HCT116 (cell line): ENCODE measurements at regions not wholly inside any gene's neighbourhood (a gene's known extent, or its start where the extent isn't known, plus 50 kb on each side); places are given as distances from the start of the nearest gene placed in this dataset.

ENCODE experiments used
- ATAC-seq: fragments of 200-7000 bp; cut with Tn5 transposase; 2 replicates; pipeline ENCODE4 v1.9.1; 2020; ENCODE audit warnings: mild to moderate bottlenecking, moderate library complexity
- BruUV-seq: library from RNA; stranded (reverse); fragments of 400-500 nt; replicated peaks from 2 replicates; lab custom pipeline; 2021; lab: Mats Ljungman, UMichigan
- CTCF ChIA-PET: fragments of 300-600 bp; sonication (Branson Sonifier 250); formaldehyde crosslinking; loops from one replicate; lab custom pipeline; 2021; ENCODE audit warnings: antibody characterized with exemption; lab: Charles Lee
- POLR2A ChIA-PET: fragments of 300-600, 350-600 bp; sonication (Branson Sonifier 250); formaldehyde crosslinking; loops from one replicate; lab custom pipeline; 2021; ENCODE audit warnings: antibody characterized with exemption; lab: Charles Lee
- RAD21 ChIA-PET, 2 experiments: fragments of 300-600 bp; sonication (Branson Sonifier 250); formaldehyde crosslinking; loops; one replicate each; lab custom pipeline; 2023; ENCODE audit warnings: low total read pairs in 2 of 2; ENCODE audit not compliant: uncharacterized antibody in 2 of 2, unreplicated experiment in 2 of 2, low non-redundant PET in 1 of 2; lab: Charles Lee
- DNase-seq: peaks from one replicate; pipeline ENCODE4 v3.0.0-alpha.2; 2010; ENCODE audit warnings: low read depth, low spot score
- H2AFZ ChIP-seq: fragments of 200-600 bp; shearing (Covaris generic), sonication (generic); 2 replicates; pipeline ENCODE4 v1.6.1; 2017; ENCODE audit warnings: low read depth, mixed run types, mixed read lengths, antibody characterized with exemption, low read length; ENCODE audit not compliant: poor library complexity, severe bottlenecking
- H3K27ac ChIP-seq: 2 replicates; pipeline ENCODE4 v1.5.1; 2012; ENCODE audit warnings: low read depth, low read length
- H3K27me3 ChIP-seq: fragments of 200-600 bp; sonication (generic); 2 replicates; pipeline ENCODE4 v1.6.1; 2016; ENCODE audit warnings: mixed run types, low read length, mixed read lengths; ENCODE audit not compliant: insufficient read depth
- H3K36me3 ChIP-seq, 2 experiments: fragments of 200-500 bp in 1 of 2; fragments of 200-600 bp in 1 of 2; sonication (Bioruptor generic) in 1 of 2; sonication (generic) in 1 of 2; 2 replicates each; pipeline versions ENCODE4 v1.5.1 to v1.6.1; 2014 to 2016; ENCODE audit warnings: low read length in 2 of 2, inconsistent platforms in 1 of 2, mixed read lengths in 1 of 2, mixed run types in 1 of 2; ENCODE audit not compliant: insufficient read depth in 2 of 2, control insufficient read depth in 1 of 2
- H3K4me1 ChIP-seq, 2 experiments: fragments of 200-600 bp in 1 of 2; sonication (generic) in 1 of 2; 2 replicates each; pipeline versions ENCODE4 v1.5.1 to v1.6.1; 2012 to 2017; ENCODE audit warnings: low read length in 2 of 2, inconsistent platforms in 1 of 2, mild to moderate bottlenecking in 1 of 2, mixed read lengths in 1 of 2, mixed run types in 1 of 2, moderate library complexity in 1 of 2; ENCODE audit not compliant: insufficient read depth in 2 of 2, control insufficient read depth in 1 of 2
- H3K4me2 ChIP-seq: fragments of 200-600 bp; sonication (generic); 2 replicates; pipeline ENCODE4 v1.6.1; 2017; ENCODE audit warnings: mixed run types, low read length, mixed read lengths
- H3K4me3 ChIP-seq, 2 experiments: fragments of 200-600 bp in 1 of 2; sonication (generic) in 1 of 2; replicated peaks in 1 of 2; 2 replicates each; pipeline ENCODE4 v1.5.1; 2011 to 2016; ENCODE audit warnings: low read length in 2 of 2, control low read depth in 1 of 2, low read depth in 1 of 2, mild to moderate bottlenecking in 1 of 2, mixed read lengths in 1 of 2, mixed run types in 1 of 2
- H3K79me2 ChIP-seq: fragments of 200-600 bp; sonication (generic); 2 replicates; pipeline ENCODE4 v1.6.1; 2017; ENCODE audit warnings: mild to moderate bottlenecking, mixed run types, low read length, moderate library complexity, mixed read lengths; ENCODE audit not compliant: insufficient read depth
- H3K9ac ChIP-seq: fragments of 200-600 bp; sonication (generic); 2 replicates; pipeline ENCODE4 v1.6.1; 2016; ENCODE audit warnings: low read length, mixed read lengths
- H3K9me2 ChIP-seq: fragments of 200-600 bp; sonication (generic), shearing (Covaris generic); 2 replicates; pipeline ENCODE4 v1.6.1; 2017; ENCODE audit warnings: mixed run types, mild to moderate bottlenecking, moderate library complexity; ENCODE audit not compliant: insufficient read depth
- H3K9me3 ChIP-seq, 2 experiments: fragments of 200-500 bp in 1 of 2; fragments of 200-600 bp in 1 of 2; sonication (Bioruptor generic) in 1 of 2; sonication (generic) in 1 of 2; 2 replicates each; pipeline ENCODE4 v1.6.1; 2014 to 2017; ENCODE audit warnings: low read length in 2 of 2, mixed read lengths in 2 of 2, inconsistent platforms in 1 of 2, low read depth in 1 of 2, mild to moderate bottlenecking in 1 of 2, mixed run types in 1 of 2, moderate library complexity in 1 of 2; ENCODE audit not compliant: control insufficient read depth in 1 of 2, insufficient read depth in 1 of 2
- H4K20me1 ChIP-seq: fragments of 200-600 bp; sonication (generic), shearing (Covaris generic); 2 replicates; pipeline ENCODE4 v1.6.1; 2017; ENCODE audit warnings: mixed run types, mild to moderate bottlenecking, moderate library complexity; ENCODE audit not compliant: insufficient read depth
- CEBPB ChIP-seq: IDR thresholded peaks from 2 replicates; pipeline ENCODE4 v1.6.1; 2012; ENCODE audit warnings: low read depth
- EGR1 ChIP-seq: IDR thresholded peaks from 2 replicates; pipeline ENCODE4 v1.6.1; 2012; ENCODE audit warnings: low read depth
- ELF1 ChIP-seq: IDR thresholded peaks from 2 replicates; pipeline ENCODE4 v1.6.1; 2012; ENCODE audit warnings: low read depth, borderline replicate concordance
- EZH2 ChIP-seq: fragments of 200-600 bp; sonication (generic); IDR thresholded peaks from 2 replicates; pipeline ENCODE4 v1.6.1; 2017; ENCODE audit warnings: antibody characterized with exemption, mixed run types
- EZH2phosphoT487 ChIP-seq: fragments of 200-600 bp; IDR thresholded peaks from 2 replicates; pipeline ENCODE4 v1.6.1; 2018; ENCODE audit warnings: antibody characterized with exemption, borderline replicate concordance
- JUND ChIP-seq: IDR thresholded peaks from 2 replicates; pipeline ENCODE4 v1.6.1; 2012
- POLR2A ChIP-seq: IDR thresholded peaks from 2 replicates; pipeline ENCODE4 v1.7.0; 2011; ENCODE audit warnings: borderline replicate concordance; ENCODE audit not compliant: insufficient read depth, insufficient read length; ENCODE audit errors: extremely low read depth
- RAD21 ChIP-seq: IDR thresholded peaks from 2 replicates; pipeline ENCODE4 v1.6.1; 2012; ENCODE audit warnings: low read depth, mild to moderate bottlenecking
- SIN3A ChIP-seq: IDR thresholded peaks from 2 replicates; pipeline ENCODE4 v1.6.1; 2012; ENCODE audit warnings: low read depth
- SP1 ChIP-seq: IDR thresholded peaks from 2 replicates; pipeline ENCODE4 v1.6.1; 2012; ENCODE audit warnings: low read depth
- SRF ChIP-seq: IDR thresholded peaks from 2 replicates; pipeline ENCODE4 v1.6.1; 2012; ENCODE audit warnings: low read depth
- TCF7L2 ChIP-seq: IDR thresholded peaks from 2 replicates; pipeline ENCODE4 v1.7.0; 2011; ENCODE audit warnings: borderline replicate concordance, inconsistent platforms; ENCODE audit not compliant: insufficient read depth, insufficient read length; ENCODE audit errors: extremely low read depth
- YY1 ChIP-seq: IDR thresholded peaks from 2 replicates; pipeline ENCODE4 v1.6.1; 2011; ENCODE audit warnings: low read length, low read depth, moderate library complexity, mild to moderate bottlenecking; ENCODE audit not compliant: insufficient replicate concordance; ENCODE audit errors: extremely low read depth
- ZFX ChIP-seq: fragments of 450-650 bp; IDR thresholded peaks from 2 replicates; pipeline ENCODE4 v1.6.1; 2017
- ZNF274 ChIP-seq: fragments of 200-500 bp; sonication (Bioruptor generic); IDR thresholded peaks from 2 replicates; pipeline ENCODE4 v1.6.1; 2014; ENCODE audit warnings: mild to moderate bottlenecking, low read depth, low read length, inconsistent platforms
- intact Hi-C: fragments of 100-400 bp; cut with micrococcal nuclease; formaldehyde crosslinking; loops from 2 replicates; pipeline ENCODE4 v1.10.0; 2022
- TF ChIP-seq, protein P1 (sequence below): IDR thresholded peaks from 2 replicates; pipeline ENCODE4 v1.6.1; 2012; ENCODE audit warnings: low read depth
- TF ChIP-seq, protein P2 (sequence below), 3 experiments: fragments of 200-600 bp in 1 of 3; sonication (generic) in 1 of 3; IDR thresholded peaks in 2 of 3; conservative IDR thresholded peaks in 1 of 3; 2 replicates each; pipeline ENCODE4 v1.5.1; 2012 to 2017; ENCODE audit warnings: low read depth in 2 of 3, low read length in 2 of 3, antibody characterized with exemption in 1 of 3, borderline replicate concordance in 1 of 3, control low read depth in 1 of 3, mild to moderate bottlenecking in 1 of 3, mixed read lengths in 1 of 3, mixed run types in 1 of 3, moderate library complexity in 1 of 3; ENCODE audit not compliant: insufficient read depth in 1 of 3
- TF ChIP-seq, protein P3 (sequence below): IDR thresholded peaks from 2 replicates; pipeline ENCODE4 v1.6.1; 2012
- TF ChIP-seq, protein P4 (sequence below): IDR thresholded peaks from 2 replicates; pipeline ENCODE4 v1.6.1; 2011; ENCODE audit warnings: mild to moderate bottlenecking, low read length, moderate library complexity; ENCODE audit not compliant: insufficient replicate concordance; ENCODE audit errors: extremely low read depth
- TF ChIP-seq, protein P5 (sequence below): IDR thresholded peaks from 2 replicates; pipeline ENCODE4 v1.6.1; 2012

DNA sequence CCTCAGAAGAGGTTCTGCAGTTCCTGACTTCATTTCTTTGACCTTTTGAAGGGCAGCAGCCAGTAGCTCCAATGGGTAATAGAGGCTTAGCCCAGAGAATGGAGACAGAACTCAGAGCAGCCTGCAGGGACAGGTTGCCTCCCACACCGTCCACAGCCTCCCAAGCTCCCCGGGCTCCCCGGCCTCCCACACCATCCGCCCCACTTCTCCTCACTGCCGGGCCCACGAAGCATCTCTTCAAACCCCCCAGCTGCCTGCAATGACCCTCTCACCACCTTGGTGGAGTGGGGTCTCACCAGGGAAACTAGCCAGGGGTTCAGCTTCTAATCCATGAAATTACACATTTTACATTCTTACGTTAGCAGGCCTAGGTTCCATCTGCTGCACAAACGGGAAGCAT is 652.0 kb upstream of the SALL3 start:
- Histone ChIP-seq H3K9me2 (no peaks in the 10 kb centered on the region), H4K20me1 (no peaks in the 10 kb centered on the region), H3K4me1 (no peaks in the 10 kb centered on the region), H3K36me3 (no peaks in the 10 kb centered on the region), H3K79me2 (no peaks in the 10 kb centered on the region), H3K9ac (no peak overlapping the region), H3K27ac (no peak overlapping the region), H3K4me3 (no peak overlapping the region), H3K4me2 (no peak overlapping the region), H2AFZ (no peak overlapping the region), H3K9me3 (peaks cover 10 to 26% of the 10 kb centered on the region in 2 experiments; a peak in 2 of 4 replicates), H3K27me3 (no peaks in the 10 kb centered on the region)
- ChIA-PET CTCF (no interaction called here), RAD21 (no interaction called here), POLR2A (no interaction called here)
- ATAC-seq (no peak), DNase-seq (no peak)
- TF ChIP-seq RAD21 (no peak), YY1 (no peak), TCF7L2 (no peak), POLR2A (no peak), SP1 (no peak), SIN3A (no peak), EZH2phosphoT487 (no peak), CEBPB (no peak), EZH2 (no peak), ELF1 (no peak), JUND (no peak), ZFX (no peak), EGR1 (no peak), SRF (no peak), ZNF274 (no peak)
- TF ChIP-seq, protein P1, sequence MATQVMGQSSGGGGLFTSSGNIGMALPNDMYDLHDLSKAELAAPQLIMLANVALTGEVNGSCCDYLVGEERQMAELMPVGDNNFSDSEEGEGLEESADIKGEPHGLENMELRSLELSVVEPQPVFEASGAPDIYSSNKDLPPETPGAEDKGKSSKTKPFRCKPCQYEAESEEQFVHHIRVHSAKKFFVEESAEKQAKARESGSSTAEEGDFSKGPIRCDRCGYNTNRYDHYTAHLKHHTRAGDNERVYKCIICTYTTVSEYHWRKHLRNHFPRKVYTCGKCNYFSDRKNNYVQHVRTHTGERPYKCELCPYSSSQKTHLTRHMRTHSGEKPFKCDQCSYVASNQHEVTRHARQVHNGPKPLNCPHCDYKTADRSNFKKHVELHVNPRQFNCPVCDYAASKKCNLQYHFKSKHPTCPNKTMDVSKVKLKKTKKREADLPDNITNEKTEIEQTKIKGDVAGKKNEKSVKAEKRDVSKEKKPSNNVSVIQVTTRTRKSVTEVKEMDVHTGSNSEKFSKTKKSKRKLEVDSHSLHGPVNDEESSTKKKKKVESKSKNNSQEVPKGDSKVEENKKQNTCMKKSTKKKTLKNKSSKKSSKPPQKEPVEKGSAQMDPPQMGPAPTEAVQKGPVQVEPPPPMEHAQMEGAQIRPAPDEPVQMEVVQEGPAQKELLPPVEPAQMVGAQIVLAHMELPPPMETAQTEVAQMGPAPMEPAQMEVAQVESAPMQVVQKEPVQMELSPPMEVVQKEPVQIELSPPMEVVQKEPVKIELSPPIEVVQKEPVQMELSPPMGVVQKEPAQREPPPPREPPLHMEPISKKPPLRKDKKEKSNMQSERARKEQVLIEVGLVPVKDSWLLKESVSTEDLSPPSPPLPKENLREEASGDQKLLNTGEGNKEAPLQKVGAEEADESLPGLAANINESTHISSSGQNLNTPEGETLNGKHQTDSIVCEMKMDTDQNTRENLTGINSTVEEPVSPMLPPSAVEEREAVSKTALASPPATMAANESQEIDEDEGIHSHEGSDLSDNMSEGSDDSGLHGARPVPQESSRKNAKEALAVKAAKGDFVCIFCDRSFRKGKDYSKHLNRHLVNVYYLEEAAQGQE, result no peak
- TF ChIP-seq, protein P2, sequence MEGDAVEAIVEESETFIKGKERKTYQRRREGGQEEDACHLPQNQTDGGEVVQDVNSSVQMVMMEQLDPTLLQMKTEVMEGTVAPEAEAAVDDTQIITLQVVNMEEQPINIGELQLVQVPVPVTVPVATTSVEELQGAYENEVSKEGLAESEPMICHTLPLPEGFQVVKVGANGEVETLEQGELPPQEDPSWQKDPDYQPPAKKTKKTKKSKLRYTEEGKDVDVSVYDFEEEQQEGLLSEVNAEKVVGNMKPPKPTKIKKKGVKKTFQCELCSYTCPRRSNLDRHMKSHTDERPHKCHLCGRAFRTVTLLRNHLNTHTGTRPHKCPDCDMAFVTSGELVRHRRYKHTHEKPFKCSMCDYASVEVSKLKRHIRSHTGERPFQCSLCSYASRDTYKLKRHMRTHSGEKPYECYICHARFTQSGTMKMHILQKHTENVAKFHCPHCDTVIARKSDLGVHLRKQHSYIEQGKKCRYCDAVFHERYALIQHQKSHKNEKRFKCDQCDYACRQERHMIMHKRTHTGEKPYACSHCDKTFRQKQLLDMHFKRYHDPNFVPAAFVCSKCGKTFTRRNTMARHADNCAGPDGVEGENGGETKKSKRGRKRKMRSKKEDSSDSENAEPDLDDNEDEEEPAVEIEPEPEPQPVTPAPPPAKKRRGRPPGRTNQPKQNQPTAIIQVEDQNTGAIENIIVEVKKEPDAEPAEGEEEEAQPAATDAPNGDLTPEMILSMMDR (IDR thresholded peaks at IDR 0.05 in 2 of 3, conservative IDR thresholded peaks at IDR 0.05 in 1 of 3; ENCODE audit: borderline replicate concordance in 1 of 3, insufficient read depth in 1 of 3, low read depth in 2 of 3, low read length in 2 of 3), result no peak
- TF ChIP-seq, protein P3, sequence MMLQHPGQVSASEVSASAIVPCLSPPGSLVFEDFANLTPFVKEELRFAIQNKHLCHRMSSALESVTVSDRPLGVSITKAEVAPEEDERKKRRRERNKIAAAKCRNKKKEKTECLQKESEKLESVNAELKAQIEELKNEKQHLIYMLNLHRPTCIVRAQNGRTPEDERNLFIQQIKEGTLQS, result no peak
- TF ChIP-seq, protein P4, sequence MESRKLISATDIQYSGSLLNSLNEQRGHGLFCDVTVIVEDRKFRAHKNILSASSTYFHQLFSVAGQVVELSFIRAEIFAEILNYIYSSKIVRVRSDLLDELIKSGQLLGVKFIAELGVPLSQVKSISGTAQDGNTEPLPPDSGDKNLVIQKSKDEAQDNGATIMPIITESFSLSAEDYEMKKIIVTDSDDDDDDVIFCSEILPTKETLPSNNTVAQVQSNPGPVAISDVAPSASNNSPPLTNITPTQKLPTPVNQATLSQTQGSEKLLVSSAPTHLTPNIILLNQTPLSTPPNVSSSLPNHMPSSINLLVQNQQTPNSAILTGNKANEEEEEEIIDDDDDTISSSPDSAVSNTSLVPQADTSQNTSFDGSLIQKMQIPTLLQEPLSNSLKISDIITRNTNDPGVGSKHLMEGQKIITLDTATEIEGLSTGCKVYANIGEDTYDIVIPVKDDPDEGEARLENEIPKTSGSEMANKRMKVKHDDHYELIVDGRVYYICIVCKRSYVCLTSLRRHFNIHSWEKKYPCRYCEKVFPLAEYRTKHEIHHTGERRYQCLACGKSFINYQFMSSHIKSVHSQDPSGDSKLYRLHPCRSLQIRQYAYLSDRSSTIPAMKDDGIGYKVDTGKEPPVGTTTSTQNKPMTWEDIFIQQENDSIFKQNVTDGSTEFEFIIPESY, result no peak
- TF ChIP-seq, protein P5, sequence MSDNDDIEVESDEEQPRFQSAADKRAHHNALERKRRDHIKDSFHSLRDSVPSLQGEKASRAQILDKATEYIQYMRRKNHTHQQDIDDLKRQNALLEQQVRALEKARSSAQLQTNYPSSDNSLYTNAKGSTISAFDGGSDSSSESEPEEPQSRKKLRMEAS, result no peak
- no TSS peak for BruUV-seq
- intact Hi-C loops, result no loop called here
